Mesenchymal stem cell (in vitro differentiated cells and primary cell): ENCODE measurements at regions not wholly inside any gene's neighbourhood (a gene's known extent, or its start where the extent isn't known, plus 50 kb on each side); places are given as distances from the start of the nearest gene placed in this dataset.

Experiments used
- DNase-seq: peaks from one replicate; pipeline ENCODE4 v3.0.0-alpha.2; 2013
- H2AFZ ChIP-seq: one replicate; pipeline ENCODE4 v1.6.1; 2013; ENCODE audit warnings: low read depth, mild to moderate bottlenecking, control low read depth, inconsistent platforms, low read length, moderate library complexity
- H2AK5ac ChIP-seq: 2 replicates; pipeline ENCODE4 v1.6.1; 2013; ENCODE audit warnings: low read length, moderate library complexity, mild to moderate bottlenecking, inconsistent platforms; ENCODE audit not compliant: severe bottlenecking
- H2BK120ac ChIP-seq: one replicate; pipeline ENCODE4 v1.6.1; 2013; ENCODE audit warnings: low read depth, mild to moderate bottlenecking, inconsistent platforms, low read length, moderate library complexity
- H2BK12ac ChIP-seq, 2 experiments: one replicate each; pipeline ENCODE4 v1.6.1; 2013; ENCODE audit warnings: inconsistent platforms in 2 of 2, low read length in 2 of 2, mild to moderate bottlenecking in 2 of 2, moderate library complexity in 2 of 2, control low read depth in 1 of 2
- H2BK15ac ChIP-seq: one replicate; pipeline ENCODE4 v1.6.1; 2013; ENCODE audit warnings: mild to moderate bottlenecking, low read depth, inconsistent platforms; ENCODE audit not compliant: poor library complexity, severe bottlenecking
- H2BK5ac ChIP-seq: 2 replicates; pipeline ENCODE4 v1.6.1; 2013; ENCODE audit warnings: low read depth, mild to moderate bottlenecking, low read length, control low read depth, inconsistent platforms; ENCODE audit not compliant: poor library complexity, severe bottlenecking
- H3K14ac ChIP-seq, 2 experiments: one replicate each; pipeline ENCODE4 v1.6.1; 2013; ENCODE audit warnings: inconsistent platforms in 2 of 2, low read length in 2 of 2, control low read depth in 1 of 2, mild to moderate bottlenecking in 1 of 2, moderate library complexity in 1 of 2
- H3K18ac ChIP-seq, 2 experiments: one replicate each; pipeline ENCODE4 v1.6.1; 2013; ENCODE audit warnings: inconsistent platforms in 2 of 2, low read length in 2 of 2, control low read depth in 1 of 2, low read depth in 1 of 2, mild to moderate bottlenecking in 1 of 2
- H3K23ac ChIP-seq, 2 experiments: one replicate each; pipeline ENCODE4 v1.6.1; 2013; ENCODE audit warnings: inconsistent platforms in 2 of 2, low read length in 2 of 2, mild to moderate bottlenecking in 2 of 2, moderate library complexity in 2 of 2, control low read depth in 1 of 2
- H3K27ac ChIP-seq: 2 replicates; pipeline ENCODE4 v1.5.1; 2013; ENCODE audit warnings: mild to moderate bottlenecking, moderate library complexity, low read length, control low read depth, inconsistent platforms; ENCODE audit not compliant: poor library complexity, severe bottlenecking
- H3K27me3 ChIP-seq, 2 experiments: 2 replicates each; pipeline versions ENCODE4 v1.6.1 to v1.7.0; 2013; ENCODE audit warnings: low read length in 2 of 2, mild to moderate bottlenecking in 2 of 2, moderate library complexity in 2 of 2, control low read depth in 1 of 2, inconsistent platforms in 1 of 2; ENCODE audit not compliant: control insufficient read depth in 1 of 2, insufficient read depth in 1 of 2
- H3K36me3 ChIP-seq, 2 experiments: 2 replicates each; pipeline versions ENCODE4 v1.6.1 to v1.7.0; 2013; ENCODE audit warnings: low read length in 2 of 2, control low read depth in 1 of 2, inconsistent platforms in 1 of 2, low read depth in 1 of 2, mild to moderate bottlenecking in 1 of 2; ENCODE audit not compliant: insufficient read depth in 2 of 2, control insufficient read depth in 1 of 2
- H3K4ac ChIP-seq, 2 experiments: one replicate each; pipeline ENCODE4 v1.6.1; 2013; ENCODE audit warnings: inconsistent platforms in 2 of 2, low read length in 2 of 2, mild to moderate bottlenecking in 2 of 2, moderate library complexity in 2 of 2, control low read depth in 1 of 2, low read depth in 1 of 2
- H3K4me1 ChIP-seq: 2 replicates; pipeline ENCODE4 v1.6.1; 2013; ENCODE audit warnings: low read depth, low read length, control low read depth; ENCODE audit not compliant: control insufficient read depth, insufficient read depth
- H3K4me2 ChIP-seq: 2 replicates; pipeline ENCODE4 v1.6.1; 2013; ENCODE audit warnings: low read length, mild to moderate bottlenecking, inconsistent platforms; ENCODE audit not compliant: poor library complexity, severe bottlenecking
- H3K4me3 ChIP-seq, 2 experiments: 2 replicates each; pipeline versions ENCODE4 v1.5.1 to v1.7.0; 2013; ENCODE audit warnings: low read length in 2 of 2, mild to moderate bottlenecking in 2 of 2, control low read depth in 1 of 2, low read depth in 1 of 2; ENCODE audit not compliant: insufficient read depth in 1 of 2
- H3K79me1 ChIP-seq: replicated peaks from 2 replicates; pipeline ENCODE4 v1.6.1; 2013; ENCODE audit warnings: mild to moderate bottlenecking, control low read depth, low read length, inconsistent platforms; ENCODE audit not compliant: poor library complexity, severe bottlenecking
- H3K9ac ChIP-seq: 2 replicates; pipeline ENCODE4 v1.7.0; 2013; ENCODE audit warnings: mild to moderate bottlenecking, low read length, moderate library complexity
- H3K9me3 ChIP-seq: 2 replicates; pipeline ENCODE4 v1.7.0; 2013; ENCODE audit warnings: mild to moderate bottlenecking, low read length; ENCODE audit not compliant: control insufficient read depth
- H4K8ac ChIP-seq: one replicate; pipeline ENCODE4 v1.6.1; 2013; ENCODE audit warnings: inconsistent platforms, mild to moderate bottlenecking, low read length, moderate library complexity
- H4K91ac ChIP-seq: one replicate; pipeline ENCODE4 v1.6.1; 2013; ENCODE audit warnings: mild to moderate bottlenecking, low read length, inconsistent platforms
- WGBS: methylation state at CpG from one replicate; pipeline ENCODE4 v1.1.7; 2013; ENCODE audit warnings: mixed read lengths; 5-methylcytosine and 5-hydroxymethylcytosine counted together

GRCh38 chr3:6047016-6047415, 813.9 kb upstream of the GRM7 start:
- H3K23ac ChIP-seq, result no peak overlapping the region
- WGBS, result 88% methylated on average over 1 of the region's 2 CpGs

GRCh38 chr3:6060251-6060650, 800.7 kb upstream of the GRM7 start:
- Histone ChIP-seq H4K8ac (no peak overlapping the region), H3K14ac (no peak overlapping the region), H3K36me3 (no peaks in the 10 kb centered on the region), H2AK5ac (no peak overlapping the region), H3K79me1 (no peaks in the 10 kb centered on the region), H2BK12ac (no peak overlapping the region), H3K9me3 (peaks cover 3% of the 10 kb centered on the region), H3K4me3 (no peak overlapping the region), H3K4me1 (no peaks in the 10 kb centered on the region), H3K9ac (no peak overlapping the region), H3K27me3 (no peaks in the 10 kb centered on the region), H2AFZ (no peak overlapping the region), H3K27ac (no peak overlapping the region), H3K23ac (no peak overlapping the region), H2BK15ac (no peak overlapping the region), H3K4me2 (no peak overlapping the region), H2BK120ac (no peak overlapping the region), H4K91ac (no peak overlapping the region), H2BK5ac (no peak overlapping the region), H3K18ac (no peak overlapping the region), H3K4ac (no peak overlapping the region)
- no peak for DNase-seq
- WGBS, result 60% methylated on average over 1 of the region's 1 CpG

More at GRCh38 chr3:6047016-6047415, 813.9 kb upstream of the GRM7 start:
- DNase-seq, result no peak
- Histone ChIP-seq H4K91ac (no peak overlapping the region), H4K8ac (no peak overlapping the region), H2BK120ac (no peak overlapping the region), H3K36me3 (no peaks in the 10 kb centered on the region), H3K14ac (no peak overlapping the region), H3K79me1 (no peaks in the 10 kb centered on the region), H2BK15ac (no peak overlapping the region), H3K4ac (no peak overlapping the region), H3K18ac (no peak overlapping the region), H3K27ac (no peak overlapping the region), H3K27me3 (no peaks in the 10 kb centered on the region), H2AK5ac (no peak overlapping the region), H3K9me3 (peaks cover 57% of the 10 kb centered on the region), H3K9ac (no peak overlapping the region), H3K4me3 (no peak overlapping the region), H2AFZ (no peak overlapping the region), H2BK5ac (no peak overlapping the region), H3K4me1 (no peaks in the 10 kb centered on the region), H2BK12ac (no peak overlapping the region), H3K4me2 (no peak overlapping the region)

GRCh38 chr3:6062261-6063187, 798.4 kb upstream of the GRM7 start:
- no peak for DNase-seq
- no peak overlapping the region for H3K9ac ChIP-seq
- no peak overlapping the region for H4K8ac ChIP-seq
- H2BK12ac ChIP-seq, result no peak overlapping the region
- no peaks in the 10 kb centered on the region for H3K27me3 ChIP-seq
- no peak overlapping the region for H2AFZ ChIP-seq
- no peak overlapping the region for H4K91ac ChIP-seq
- WGBS, result 75% methylated on average over 5 of the region's 6 CpGs
- H3K27ac ChIP-seq, result no peak overlapping the region
- H2AK5ac ChIP-seq, result no peak overlapping the region
- H3K4me2 ChIP-seq, result no peak overlapping the region
- no peaks in the 10 kb centered on the region for H3K36me3 ChIP-seq
- H3K4ac ChIP-seq, result no peak overlapping the region
- H2BK15ac ChIP-seq, result no peak overlapping the region
- H2BK5ac ChIP-seq, result no peak overlapping the region
- H3K79me1 ChIP-seq, result no peaks in the 10 kb centered on the region
- no peak overlapping the region for H3K23ac ChIP-seq
- H3K9me3 ChIP-seq, result peaks cover 3% of the 10 kb centered on the region
- no peak overlapping the region for H2BK120ac ChIP-seq
- no peak overlapping the region for H3K4me3 ChIP-seq
- H3K4me1 ChIP-seq, result no peaks in the 10 kb centered on the region
- H3K18ac ChIP-seq, result no peak overlapping the region
- H3K14ac ChIP-seq, result no peak overlapping the region

GRCh38 chr3:6066397-6066796, 794.5 kb upstream of the GRM7 start:
- no peak overlapping the region for H3K4me2 ChIP-seq
- H2AFZ ChIP-seq, result no peak overlapping the region
- no peak overlapping the region for H3K4me3 ChIP-seq
- no peak overlapping the region for H3K9ac ChIP-seq
- H2BK120ac ChIP-seq, result no peak overlapping the region
- H2AK5ac ChIP-seq, result no peak overlapping the region
- H4K91ac ChIP-seq, result no peak overlapping the region
- no peaks in the 10 kb centered on the region for H3K4me1 ChIP-seq
- no peak overlapping the region for H4K8ac ChIP-seq
- H3K36me3 ChIP-seq, result no peaks in the 10 kb centered on the region
- H3K9me3 ChIP-seq, result peaks cover 5% of the 10 kb centered on the region
- no peak overlapping the region for H3K27ac ChIP-seq
- no peak for DNase-seq
- H3K14ac ChIP-seq, result no peak overlapping the region
- H3K79me1 ChIP-seq, result no peaks in the 10 kb centered on the region
- H3K4ac ChIP-seq, result no peak overlapping the region
- H2BK5ac ChIP-seq, result no peak overlapping the region
- H3K18ac ChIP-seq, result no peak overlapping the region
- no peaks in the 10 kb centered on the region for H3K27me3 ChIP-seq
- 75% methylated on average over 1 of the region's 2 CpGs for WGBS
- no peak overlapping the region for H2BK15ac ChIP-seq
- H2BK12ac ChIP-seq, result no peak overlapping the region
- H3K23ac ChIP-seq, result no peak overlapping the region
